K562 (cell line): ENCODE measurements at regions not wholly inside any gene's neighbourhood (a gene's known extent, or its start where the extent isn't known, plus 50 kb on each side); places are given as distances from the start of the nearest gene placed in this dataset.

ENCODE experiments used
- CBX1 ChIP-seq: sonication (generic); IDR thresholded peaks from 2 replicates; pipeline ENCODE4 v1.6.1; 2016; ENCODE audit warnings: antibody characterized with exemption, low read depth, mild to moderate bottlenecking
- FOSL1 ChIP-seq: fragments of 200-800 bp; sonication (Bioruptor generic); conservative IDR thresholded peaks from 2 replicates; pipeline ENCODE4 v1.6.1; 2016; ENCODE audit warnings: missing genetic modification characterization, missing compliant biosample characterization
- GTF3C2 ChIP-seq: IDR thresholded peaks from 3 replicates; pipeline ENCODE4 v1.6.1; 2011; ENCODE audit warnings: borderline replicate concordance, mild to moderate bottlenecking, moderate library complexity; ENCODE audit not compliant: insufficient read length; ENCODE audit errors: extremely low read depth
- PATZ1 ChIP-seq: fragments of 250-450 bp; sonication (Bioruptor Pico); IDR thresholded peaks from 2 replicates; pipeline ENCODE4 v1.5.0; 2020; ENCODE audit warnings: mild to moderate bottlenecking, borderline replicate concordance
- REST ChIP-seq, 2 experiments: fragments of 450-650 bp; formaldehyde crosslinking in 1 of 2; IDR thresholded peaks; 2 replicates each; pipeline versions ENCODE4 v1.4.0 to v1.6.1; 2014 to 2020; ENCODE audit warnings: mild to moderate bottlenecking in 2 of 2, borderline replicate concordance in 1 of 2, low read depth in 1 of 2

- no peak for TF ChIP-seq CBX1
- no peak for TF ChIP-seq PATZ1 (CRISPR knock-in tag)
- TF ChIP-seq REST (IDR thresholded peaks at IDR 0.05; ENCODE audit: borderline replicate concordance) = no peak
- TF ChIP-seq REST (CRISPR knock-in tag; IDR thresholded peaks at IDR 0.05; ENCODE audit: low read depth) = no peak
- no peak for TF ChIP-seq GTF3C2
- no peak for TF ChIP-seq FOSL1 (tag)
These were observed 291.7 kb upstream of the FOXF1 start for GRCh38 chr16:86218479-86219170.
